SU-DHL-6 (cell line): ENCODE measurements at regions not wholly inside any gene's neighbourhood (a gene's known extent, or its start where the extent isn't known, plus 50 kb on each side); places are given as distances from the start of the nearest gene placed in this dataset.

Experiments
- H2AFZ ChIP-seq: fragments of 200-600 bp; sonication (generic); 2 replicates; pipeline ENCODE4 v1.6.1; 2014; ENCODE audit warnings: low read depth, mild to moderate bottlenecking, moderate library complexity, mixed read lengths, antibody characterized with exemption, low read length; ENCODE audit not compliant: severe bottlenecking
- H3F3A ChIP-seq: fragments of 200-600 bp; shearing (Covaris generic); 2 replicates; pipeline ENCODE4 v1.6.0; 2016; ENCODE audit warnings: antibody characterized with exemption, mild to moderate bottlenecking; ENCODE audit not compliant: insufficient read depth
- H3K27ac ChIP-seq: fragments of 200-600 bp; sonication (generic); 2 replicates; pipeline ENCODE4 v1.5.1; 2016; ENCODE audit warnings: low read depth, mild to moderate bottlenecking, low read length, moderate library complexity, mixed read lengths
- H3K27me3 ChIP-seq: fragments of 200-600 bp; sonication (generic), shearing (Covaris generic); 2 replicates; pipeline ENCODE4 v1.6.0; 2014; ENCODE audit warnings: mild to moderate bottlenecking, low read length
- H3K36me3 ChIP-seq: fragments of 200-600 bp; sonication (generic); 2 replicates; pipeline ENCODE4 v1.6.1; 2014; ENCODE audit warnings: mild to moderate bottlenecking, low read length, mixed read lengths
- H3K4me2 ChIP-seq: fragments of 300-600, 200-600 bp; shearing (Covaris generic), sonication (generic); 2 replicates; pipeline ENCODE4 v1.6.0; 2014; ENCODE audit warnings: low read length, low read depth, mild to moderate bottlenecking; ENCODE audit not compliant: poor library complexity, severe bottlenecking
- H3K4me3 ChIP-seq: fragments of 200-600 bp; sonication (generic); 2 replicates; pipeline ENCODE4 v1.5.1; 2014; ENCODE audit warnings: antibody characterized with exemption, low read length, mild to moderate bottlenecking, mixed read lengths; ENCODE audit not compliant: insufficient read depth, poor library complexity, severe bottlenecking
- H3K79me2 ChIP-seq: fragments of 200-600 bp; sonication (generic); 2 replicates; pipeline ENCODE4 v1.6.1; 2014; ENCODE audit warnings: mild to moderate bottlenecking, low read length, moderate library complexity; ENCODE audit not compliant: insufficient read depth
- H3K9ac ChIP-seq: fragments of 200-600 bp; sonication (generic); 2 replicates; pipeline ENCODE4 v1.7.0; 2014; ENCODE audit warnings: mild to moderate bottlenecking, low read length
- H3K9me2 ChIP-seq: fragments of 200-600 bp; sonication (generic); replicated peaks from 2 replicates; pipeline ENCODE4 v1.6.1; 2014; ENCODE audit warnings: low read length; ENCODE audit not compliant: insufficient read depth
- H3K9me3 ChIP-seq: fragments of 200-600 bp; sonication (generic); 2 replicates; pipeline ENCODE4 v1.6.1; 2014; ENCODE audit warnings: low read length, mixed read lengths; ENCODE audit not compliant: insufficient read depth
- H4K20me1 ChIP-seq: fragments of 200-600 bp; sonication (generic); 2 replicates; pipeline ENCODE4 v1.6.1; 2014; ENCODE audit warnings: low read depth, mild to moderate bottlenecking, antibody characterized with exemption, low read length, moderate library complexity, mixed read lengths
- EZH2phosphoT487 ChIP-seq: fragments of 200-600 bp; sonication (generic), shearing (Covaris generic); conservative IDR thresholded peaks from 2 replicates; pipeline ENCODE4 v1.6.1; 2018; ENCODE audit warnings: mild to moderate bottlenecking, antibody characterized with exemption, low read length, moderate library complexity, mixed read lengths
- TF ChIP-seq, protein P1 (sequence below): fragments of 200-600 bp; sonication (generic); IDR thresholded peaks from one replicate; pipeline ENCODE4 v1.5.1; 2017; ENCODE audit warnings: antibody characterized with exemption, mild to moderate bottlenecking, low read length, moderate library complexity; ENCODE audit not compliant: insufficient read depth, poor library complexity, severe bottlenecking

DNA sequence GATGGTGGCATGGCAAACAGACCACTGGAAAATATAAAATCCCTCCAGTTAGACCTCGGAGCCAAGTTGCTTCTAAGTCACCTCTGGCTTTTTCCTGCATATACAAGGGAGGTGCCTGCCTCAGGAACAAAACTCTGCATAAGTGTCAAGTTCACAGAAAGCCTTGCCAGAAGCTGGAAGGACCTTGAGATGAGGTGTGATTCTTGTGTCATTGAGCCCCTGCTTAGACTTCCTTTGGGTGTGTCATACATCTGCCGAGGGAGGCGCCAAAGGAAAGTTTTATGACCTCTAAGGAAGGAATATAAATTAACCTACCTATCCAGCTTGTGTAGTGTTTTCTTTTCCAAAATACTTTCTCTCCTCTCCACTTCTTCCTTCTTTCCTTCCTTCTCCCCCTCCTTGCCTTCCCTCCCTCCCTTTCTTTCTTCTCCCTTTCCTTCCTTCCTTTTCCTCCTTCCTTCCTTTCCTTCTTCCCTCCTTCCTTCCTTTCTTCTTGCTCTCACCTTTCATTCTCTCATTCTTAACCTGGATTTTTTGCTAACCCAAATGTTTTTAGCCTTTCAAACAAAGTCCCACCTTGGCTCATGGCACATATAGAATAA lies 75.2 kb downstream of the TRIL start:
- no peak overlapping the region for H3K4me3 ChIP-seq
- H2AFZ ChIP-seq = no peak overlapping the region
- H4K20me1 ChIP-seq = no peaks in the 10 kb centered on the region
- H3K79me2 ChIP-seq = no peaks in the 10 kb centered on the region
- TF ChIP-seq EZH2phosphoT487 = no peak
- TF ChIP-seq, protein P1, sequence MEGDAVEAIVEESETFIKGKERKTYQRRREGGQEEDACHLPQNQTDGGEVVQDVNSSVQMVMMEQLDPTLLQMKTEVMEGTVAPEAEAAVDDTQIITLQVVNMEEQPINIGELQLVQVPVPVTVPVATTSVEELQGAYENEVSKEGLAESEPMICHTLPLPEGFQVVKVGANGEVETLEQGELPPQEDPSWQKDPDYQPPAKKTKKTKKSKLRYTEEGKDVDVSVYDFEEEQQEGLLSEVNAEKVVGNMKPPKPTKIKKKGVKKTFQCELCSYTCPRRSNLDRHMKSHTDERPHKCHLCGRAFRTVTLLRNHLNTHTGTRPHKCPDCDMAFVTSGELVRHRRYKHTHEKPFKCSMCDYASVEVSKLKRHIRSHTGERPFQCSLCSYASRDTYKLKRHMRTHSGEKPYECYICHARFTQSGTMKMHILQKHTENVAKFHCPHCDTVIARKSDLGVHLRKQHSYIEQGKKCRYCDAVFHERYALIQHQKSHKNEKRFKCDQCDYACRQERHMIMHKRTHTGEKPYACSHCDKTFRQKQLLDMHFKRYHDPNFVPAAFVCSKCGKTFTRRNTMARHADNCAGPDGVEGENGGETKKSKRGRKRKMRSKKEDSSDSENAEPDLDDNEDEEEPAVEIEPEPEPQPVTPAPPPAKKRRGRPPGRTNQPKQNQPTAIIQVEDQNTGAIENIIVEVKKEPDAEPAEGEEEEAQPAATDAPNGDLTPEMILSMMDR = no peak
- H3K9me2 ChIP-seq = no peaks in the 10 kb centered on the region
- H3K27ac ChIP-seq = no peak overlapping the region
- H3K36me3 ChIP-seq = peaks cover 5% of the 10 kb centered on the region; the same call in 1 of the 2 replicates
- no peak overlapping the region for H3K9ac ChIP-seq
- no peak overlapping the region for H3K4me2 ChIP-seq
- H3F3A ChIP-seq = no peaks in the 10 kb centered on the region
- H3K27me3 ChIP-seq = no peaks in the 10 kb centered on the region
- H3K9me3 ChIP-seq = peaks cover 2% of the 10 kb centered on the region; the same call in 1 of the 2 replicates

DNA sequence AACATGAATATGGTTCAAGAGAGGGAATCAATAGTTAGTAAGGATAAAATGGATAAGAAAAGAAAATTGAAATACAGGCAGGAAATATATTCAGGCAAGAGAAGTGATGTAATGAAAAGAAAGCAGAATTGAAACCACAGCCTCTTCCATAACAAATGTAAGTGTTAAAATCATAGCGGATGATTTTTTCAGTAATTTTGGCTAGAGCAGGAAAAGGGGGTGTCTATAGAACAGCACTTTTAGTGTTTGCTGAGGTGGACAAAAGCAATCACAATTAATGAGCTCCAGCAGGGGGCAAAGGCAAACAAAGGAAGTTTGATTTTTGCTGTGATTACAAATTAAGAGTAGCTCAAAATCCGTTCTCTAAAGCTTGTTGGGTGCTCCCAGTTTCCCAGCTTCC lies 79.0 kb downstream of the TRIL start:
- Histone ChIP-seq H4K20me1 (no peaks in the 10 kb centered on the region), H3K27ac (no peak overlapping the region), H3K79me2 (no peaks in the 10 kb centered on the region), H3K27me3 (no peaks in the 10 kb centered on the region), H3F3A (no peaks in the 10 kb centered on the region), H3K9ac (no peak overlapping the region), H3K4me3 (no peak overlapping the region), H3K9me2 (no peaks in the 10 kb centered on the region), H3K4me2 (no peak overlapping the region), H3K9me3 (no peaks in the 10 kb centered on the region), H2AFZ (no peak overlapping the region), H3K36me3 (no peaks in the 10 kb centered on the region)
- no peak for TF ChIP-seq EZH2phosphoT487
- TF ChIP-seq, protein P1 = peak; percentile 9

- Histone ChIP-seq H3K36me3 (no peaks in the 10 kb centered on the region), H4K20me1 (no peaks in the 10 kb centered on the region), H3F3A (no peaks in the 10 kb centered on the region), H3K27ac (no peak overlapping the region), H3K9me2 (no peaks in the 10 kb centered on the region), H2AFZ (no peak overlapping the region), H3K27me3 (no peaks in the 10 kb centered on the region), H3K79me2 (no peaks in the 10 kb centered on the region), H3K9ac (no peak overlapping the region), H3K4me3 (no peak overlapping the region), H3K9me3 (no peaks in the 10 kb centered on the region), H3K4me2 (no peak overlapping the region)
- TF ChIP-seq, protein P1 = no peak
- TF ChIP-seq EZH2phosphoT487 = no peak
These were observed 79.6 kb downstream of the TRIL start for GRCh38 chr7:28878481-28878880.
